Endothelial cell of umbilical vein (primary cell): ENCODE measurements at regions not wholly inside any gene's neighbourhood (a gene's known extent, or its start where the extent isn't known, plus 50 kb on each side); places are given as distances from the start of the nearest gene placed in this dataset.

Experiments
- EZH2 ChIP-seq: IDR thresholded peaks from 2 replicates; pipeline ENCODE4 v1.6.1; 2012; ENCODE audit warnings: borderline replicate concordance, low read depth, mild to moderate bottlenecking, moderate library complexity, low read length, inconsistent platforms; ENCODE audit not compliant: severe bottlenecking
- POLR2A ChIP-seq: IDR thresholded peaks from 2 replicates; pipeline ENCODE4 v1.6.1; 2012; ENCODE audit warnings: low read depth, mild to moderate bottlenecking, control low read depth, low read length
- POLR2AphosphoS5 ChIP-seq: IDR thresholded peaks from 2 replicates; pipeline ENCODE4 v1.6.1; 2012; ENCODE audit warnings: low read depth, mild to moderate bottlenecking, control low read depth, low read length, moderate library complexity; ENCODE audit not compliant: insufficient read depth
- TF ChIP-seq, protein P1 (sequence below), 2 donors: IDR thresholded peaks; 1 replicate in 1 of 2; 2 replicates in 1 of 2; pipeline ENCODE4 v1.5.1; 2011; ENCODE audit warnings: low read length in 2 of 2, mild to moderate bottlenecking in 2 of 2, moderate library complexity in 2 of 2, control low read depth in 1 of 2, inconsistent platforms in 1 of 2, low read depth in 1 of 2; ENCODE audit not compliant: insufficient read depth in 1 of 2; ENCODE audit errors: extremely low read depth in 1 of 2
- TF ChIP-seq, protein P2 (sequence below): IDR thresholded peaks from 2 replicates; pipeline ENCODE4 v1.6.1; 2011; ENCODE audit not compliant: insufficient read depth, insufficient read length

DNA sequence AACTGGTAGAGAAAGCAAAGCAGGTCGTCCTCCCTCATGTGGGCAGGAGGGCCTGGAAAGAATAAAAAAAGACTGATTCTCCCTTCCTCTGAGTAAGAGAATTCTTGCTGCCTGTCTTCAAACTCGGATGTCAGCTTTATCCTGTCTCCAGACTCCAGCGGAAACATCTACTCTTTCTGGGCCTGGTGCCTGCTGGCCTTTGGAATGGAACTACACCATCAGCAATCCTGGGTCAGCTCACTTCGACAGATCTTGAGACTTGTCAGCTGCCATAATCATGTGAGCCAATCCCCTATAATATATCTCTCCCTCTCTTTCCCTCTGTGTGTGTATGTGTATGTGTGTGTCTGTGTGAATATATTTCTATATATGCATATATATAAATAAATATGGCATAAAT lies 411.0 kb upstream of the DPP6 start:
- TF ChIP-seq POLR2AphosphoS5 = no peak
- no peak for TF ChIP-seq EZH2
- TF ChIP-seq, protein P1, sequence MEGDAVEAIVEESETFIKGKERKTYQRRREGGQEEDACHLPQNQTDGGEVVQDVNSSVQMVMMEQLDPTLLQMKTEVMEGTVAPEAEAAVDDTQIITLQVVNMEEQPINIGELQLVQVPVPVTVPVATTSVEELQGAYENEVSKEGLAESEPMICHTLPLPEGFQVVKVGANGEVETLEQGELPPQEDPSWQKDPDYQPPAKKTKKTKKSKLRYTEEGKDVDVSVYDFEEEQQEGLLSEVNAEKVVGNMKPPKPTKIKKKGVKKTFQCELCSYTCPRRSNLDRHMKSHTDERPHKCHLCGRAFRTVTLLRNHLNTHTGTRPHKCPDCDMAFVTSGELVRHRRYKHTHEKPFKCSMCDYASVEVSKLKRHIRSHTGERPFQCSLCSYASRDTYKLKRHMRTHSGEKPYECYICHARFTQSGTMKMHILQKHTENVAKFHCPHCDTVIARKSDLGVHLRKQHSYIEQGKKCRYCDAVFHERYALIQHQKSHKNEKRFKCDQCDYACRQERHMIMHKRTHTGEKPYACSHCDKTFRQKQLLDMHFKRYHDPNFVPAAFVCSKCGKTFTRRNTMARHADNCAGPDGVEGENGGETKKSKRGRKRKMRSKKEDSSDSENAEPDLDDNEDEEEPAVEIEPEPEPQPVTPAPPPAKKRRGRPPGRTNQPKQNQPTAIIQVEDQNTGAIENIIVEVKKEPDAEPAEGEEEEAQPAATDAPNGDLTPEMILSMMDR (IDR thresholded peaks at IDR 0.05; ENCODE audit: extremely low read depth in 1 of 2, insufficient read depth in 1 of 2, low read depth in 1 of 2, low read length in 2 of 2) = no peak
- TF ChIP-seq POLR2A = no peak
- TF ChIP-seq, protein P2, sequence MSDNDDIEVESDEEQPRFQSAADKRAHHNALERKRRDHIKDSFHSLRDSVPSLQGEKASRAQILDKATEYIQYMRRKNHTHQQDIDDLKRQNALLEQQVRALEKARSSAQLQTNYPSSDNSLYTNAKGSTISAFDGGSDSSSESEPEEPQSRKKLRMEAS = no peak
